NOMO-1 treated with dmso at 0.1 percent for 144 hours (cell line): ENCODE measurements at regions not wholly inside any gene's neighbourhood (a gene's known extent, or its start where the extent isn't known, plus 50 kb on each side); places are given as distances from the start of the nearest gene placed in this dataset.

Experiments used
- DNase-seq: peaks from one replicate; lab custom pipeline; 2025; ENCODE audit not compliant: unreplicated experiment; lab: John Stamatoyannopoulos, UW

DNA sequence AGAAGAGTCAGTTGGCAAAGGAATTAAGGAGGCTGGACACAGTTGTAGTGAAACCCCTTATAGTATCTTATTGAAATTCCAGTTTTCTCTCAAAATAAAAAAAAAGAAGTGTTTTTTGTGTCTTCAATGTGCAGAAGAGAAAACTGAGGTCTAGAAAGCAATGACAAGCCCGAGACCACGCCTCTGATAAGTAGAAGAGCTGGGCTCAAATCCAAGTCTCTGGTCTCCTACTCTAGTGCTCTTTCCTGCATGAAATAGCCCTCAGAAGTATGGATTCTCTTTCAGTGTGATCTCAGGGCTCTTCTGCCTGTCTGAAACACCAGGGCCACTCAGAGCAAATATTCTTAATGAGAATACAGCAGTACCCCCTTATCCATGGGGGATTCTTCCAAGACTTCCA is 200.9 kb downstream of the KIF18A start:
- no peak for DNase-seq

DNA sequence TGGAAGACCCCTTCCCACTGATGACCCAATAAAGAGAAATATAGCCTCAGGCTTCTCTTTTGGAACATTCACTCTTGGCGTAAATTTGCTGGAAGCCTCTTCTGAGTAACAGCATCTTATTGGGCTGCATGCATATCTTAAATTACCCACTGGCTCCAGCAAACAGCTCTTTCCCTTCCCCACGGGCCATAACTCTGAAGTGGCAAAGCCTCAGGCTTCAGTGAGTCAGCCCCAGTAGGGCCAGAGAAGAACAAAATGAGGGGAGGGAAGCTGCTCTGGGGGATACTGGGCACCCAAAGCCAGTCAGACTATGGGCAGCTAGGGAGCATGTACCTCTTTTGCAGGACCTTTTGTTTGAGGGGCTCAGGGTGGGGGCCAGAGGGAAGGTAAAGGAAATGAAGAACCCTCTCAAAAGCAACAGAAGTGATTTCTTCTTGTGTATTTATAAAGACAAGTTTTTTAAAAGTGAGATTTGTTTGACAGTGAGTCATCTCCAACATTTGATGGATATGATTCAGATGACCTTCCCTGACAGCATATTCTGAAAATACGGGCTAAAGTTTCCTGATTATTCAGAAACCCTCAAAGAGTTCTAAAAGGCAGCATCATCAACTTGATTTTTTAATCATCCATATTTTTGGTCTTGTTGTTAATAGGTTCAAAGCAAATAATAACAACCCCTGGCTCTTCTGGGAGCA is 203.4 kb downstream of the KIF18A start:
- DNase-seq = no peak

DNA sequence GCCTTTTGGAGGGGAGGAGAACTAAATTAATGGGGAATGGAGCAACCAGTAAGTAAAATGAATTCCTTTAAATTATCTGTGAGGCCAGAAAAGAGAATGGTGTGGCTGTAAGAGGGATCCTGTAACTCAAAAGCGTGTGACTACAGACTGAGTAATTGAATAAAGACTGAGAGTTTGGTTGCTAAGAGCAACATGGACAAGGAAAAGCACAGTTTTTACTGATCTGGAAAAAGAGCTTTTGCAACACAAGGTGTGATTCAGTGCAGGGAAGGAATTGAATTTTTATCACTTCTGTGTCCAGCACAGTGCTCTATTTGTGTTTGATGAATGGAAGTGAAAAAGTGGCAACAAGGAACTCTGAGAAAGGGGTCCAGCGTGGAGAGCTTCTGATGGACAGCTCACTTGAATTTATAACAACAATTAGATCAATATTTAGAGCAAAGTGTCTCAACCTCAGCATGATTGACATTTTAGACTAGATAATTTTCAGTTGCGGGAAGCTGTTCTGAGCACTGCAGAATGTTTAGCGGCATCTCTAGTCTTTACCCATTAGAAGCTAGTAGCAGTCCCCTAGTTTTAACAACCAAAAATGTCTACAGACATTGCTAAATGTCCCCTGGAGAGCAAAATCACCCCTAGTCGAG is 202.8 kb upstream of the BDNF start:
- no peak for DNase-seq

DNA sequence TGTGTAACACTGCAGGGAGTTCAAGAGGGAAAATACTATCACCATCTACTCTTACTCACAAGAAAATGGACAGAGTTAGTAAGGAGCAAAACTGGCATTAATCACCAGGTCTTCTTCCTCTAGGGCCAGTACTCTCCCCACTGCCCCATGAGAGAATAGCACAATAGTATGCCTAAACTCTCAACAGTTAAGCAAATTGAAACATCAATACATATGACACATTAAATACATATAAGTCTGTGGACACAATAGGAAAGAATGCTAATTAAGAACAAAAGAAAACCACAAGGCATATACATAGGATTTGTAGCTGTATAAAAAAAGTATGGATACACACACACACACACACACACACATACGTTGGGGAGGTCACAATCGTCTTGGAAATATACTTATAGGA is 197.9 kb upstream of the BDNF start:
- no peak for DNase-seq

DNA sequence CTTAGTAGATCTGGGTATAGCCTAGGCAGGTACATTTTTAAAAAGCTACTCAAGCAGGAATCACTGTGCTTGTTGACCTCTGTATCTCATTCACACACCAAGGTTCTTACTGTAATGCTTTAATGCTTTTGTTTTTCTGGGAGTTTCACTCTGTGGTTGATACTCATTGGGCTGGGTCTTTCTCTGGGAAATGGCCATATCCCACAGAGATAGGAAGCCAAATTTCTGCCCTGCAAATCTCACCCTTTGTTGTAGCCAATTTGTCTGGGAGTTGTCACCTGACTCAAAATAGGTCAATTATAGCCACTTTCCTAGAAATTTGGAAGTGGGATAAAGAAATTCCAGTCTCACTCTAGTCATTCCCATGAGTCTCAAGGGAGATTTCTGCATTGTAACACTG is 195.8 kb upstream of the BDNF start:
- no peak for DNase-seq

- peak; percentile 79 for DNase-seq
Observed at GRCh38 chr11:27894552-27894951, 194.3 kb upstream of the BDNF start.

- no peak for DNase-seq
Observed at GRCh38 chr11:27886857-27887256, 186.6 kb upstream of the BDNF start.

- DNase-seq = peak; percentile 4
Observed at GRCh38 chr11:27882066-27882697, 181.9 kb upstream of the BDNF start.

- no peak for DNase-seq
Observed at GRCh38 chr11:27875831-27876775, 175.8 kb upstream of the BDNF start.

DNA sequence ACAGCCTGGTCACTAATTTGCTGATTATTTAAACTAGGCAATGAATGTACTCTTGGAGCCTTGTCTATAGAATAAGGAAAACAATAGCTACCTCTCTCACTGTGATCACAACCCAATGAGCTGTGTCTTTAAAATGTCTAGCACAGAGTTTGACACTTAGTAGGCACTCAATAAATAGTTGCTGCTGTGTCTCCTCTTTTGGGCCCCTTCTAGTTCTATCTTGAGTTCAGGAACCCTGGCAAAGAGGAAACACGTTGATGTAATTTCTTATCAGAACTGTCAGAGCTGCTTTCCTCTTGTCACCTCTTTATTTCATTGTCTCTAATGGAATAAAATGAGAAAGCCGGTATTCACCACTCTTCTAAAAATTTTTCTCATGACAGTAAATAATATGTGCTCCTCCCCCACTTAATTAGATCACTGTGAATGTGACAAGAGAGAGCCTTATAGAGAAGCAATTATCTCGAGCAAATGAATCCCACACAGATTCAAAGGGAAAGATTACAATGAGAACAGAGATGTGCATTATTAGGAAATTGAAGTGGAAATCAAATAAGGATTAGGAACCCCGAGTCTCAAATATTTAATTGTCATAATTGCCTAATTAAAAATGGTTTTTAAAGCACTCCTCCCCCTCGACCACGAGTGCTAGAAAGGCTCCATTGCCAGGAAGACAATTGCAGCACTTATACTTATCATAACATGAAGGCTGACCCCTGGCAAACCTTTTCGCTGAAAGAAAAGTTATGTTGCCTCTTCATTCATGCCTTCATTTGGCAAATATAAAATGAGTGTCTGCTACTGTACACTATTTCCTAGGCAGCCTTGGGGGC is 175.0 kb upstream of the BDNF start:
- DNase-seq = no peak

GRCh38 chr11:27873664-27874063 is 173.4 kb upstream of the BDNF start:
- no peak for DNase-seq

DNA sequence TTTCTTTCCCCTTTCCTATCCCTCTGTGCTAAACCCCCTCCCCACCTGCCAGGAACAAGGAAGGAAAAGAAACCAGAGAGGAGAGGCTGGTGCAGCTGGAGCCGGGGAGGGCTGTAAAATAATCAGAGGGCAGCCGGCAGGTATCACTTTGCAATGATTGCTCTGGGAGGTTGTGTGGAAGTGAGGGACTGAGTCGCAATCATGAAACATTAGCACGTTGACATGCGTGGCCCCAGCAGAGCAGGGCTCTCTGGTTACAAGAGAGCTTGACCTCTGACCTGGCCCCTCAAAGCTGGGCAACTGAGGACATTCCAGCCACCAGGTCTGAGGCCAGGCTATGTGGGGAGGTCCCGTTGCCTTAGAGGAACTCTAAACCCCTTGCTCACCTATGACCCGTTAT is 170.8 kb upstream of the BDNF start:
- DNase-seq = no peak

- DNase-seq = no peak
Observed at GRCh38 chr11:27869701-27870100, 169.4 kb upstream of the BDNF start.

DNA sequence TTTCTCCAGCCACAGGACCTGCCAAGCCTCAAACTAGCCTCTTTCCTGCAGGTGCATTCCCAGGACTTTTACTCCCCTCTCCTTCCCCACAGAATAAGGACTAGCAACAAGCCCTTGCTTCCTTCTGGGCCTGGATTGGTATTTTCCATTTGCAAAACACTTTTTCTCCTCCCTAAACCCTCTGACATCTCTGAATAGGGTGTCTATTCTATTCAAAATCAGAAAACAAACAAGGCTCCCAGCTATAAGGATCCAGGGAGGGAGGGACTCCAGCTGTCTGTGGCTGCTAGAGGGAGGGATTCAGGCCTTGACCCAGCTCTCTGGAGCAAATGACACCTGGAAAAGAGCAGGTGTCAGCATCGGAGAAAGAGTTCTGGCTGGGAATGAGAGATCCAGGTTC is 168.5 kb upstream of the BDNF start:
- DNase-seq = no peak

DNA sequence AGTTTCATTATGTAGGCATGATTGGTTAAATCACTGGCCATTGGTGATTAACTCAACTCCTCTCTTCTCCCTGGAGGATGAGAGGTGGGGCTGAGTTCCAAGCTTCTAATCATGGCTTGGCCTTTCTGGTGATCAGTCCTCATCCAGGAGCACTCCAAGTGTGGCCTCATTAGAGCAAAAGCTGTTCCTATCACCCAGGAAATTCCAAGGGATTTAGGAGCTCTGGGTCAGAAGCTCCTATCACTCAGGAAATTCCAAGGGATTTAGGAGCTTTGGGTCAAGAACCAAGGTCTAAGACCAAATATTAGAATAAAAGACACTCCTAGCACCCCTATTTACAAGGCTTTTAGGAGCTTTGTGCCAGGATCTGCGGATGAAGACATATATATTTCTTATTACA is 168.0 kb upstream of the BDNF start:
- no peak for DNase-seq

GRCh38 chr11:27865105-27865504 is 164.8 kb upstream of the BDNF start:
- no peak for DNase-seq

GRCh38 chr11:27864611-27865010 is 164.4 kb upstream of the BDNF start:
- no peak for DNase-seq

GRCh38 chr11:27864091-27864491 is 163.8 kb upstream of the BDNF start:
- no peak for DNase-seq

DNA sequence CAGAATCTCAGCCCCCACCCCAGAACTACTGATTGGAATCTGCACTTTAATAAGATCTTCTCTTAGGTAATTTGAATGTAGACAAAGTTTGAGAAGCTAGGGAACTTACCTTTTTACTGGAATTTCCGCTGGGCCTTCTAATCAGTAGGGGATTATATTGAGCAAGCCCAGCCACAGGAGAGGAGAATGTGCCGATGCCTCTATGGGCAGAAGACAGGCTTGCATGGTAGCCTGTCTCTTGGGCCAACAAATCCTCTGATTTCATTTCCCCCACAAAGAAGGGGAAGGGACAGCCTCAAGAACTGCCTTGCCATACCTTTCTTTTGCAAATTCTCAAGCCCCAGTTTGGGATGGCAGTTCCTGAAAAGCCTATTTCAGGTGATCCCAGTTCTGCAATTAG is 163.4 kb upstream of the BDNF start:
- DNase-seq = no peak

DNA sequence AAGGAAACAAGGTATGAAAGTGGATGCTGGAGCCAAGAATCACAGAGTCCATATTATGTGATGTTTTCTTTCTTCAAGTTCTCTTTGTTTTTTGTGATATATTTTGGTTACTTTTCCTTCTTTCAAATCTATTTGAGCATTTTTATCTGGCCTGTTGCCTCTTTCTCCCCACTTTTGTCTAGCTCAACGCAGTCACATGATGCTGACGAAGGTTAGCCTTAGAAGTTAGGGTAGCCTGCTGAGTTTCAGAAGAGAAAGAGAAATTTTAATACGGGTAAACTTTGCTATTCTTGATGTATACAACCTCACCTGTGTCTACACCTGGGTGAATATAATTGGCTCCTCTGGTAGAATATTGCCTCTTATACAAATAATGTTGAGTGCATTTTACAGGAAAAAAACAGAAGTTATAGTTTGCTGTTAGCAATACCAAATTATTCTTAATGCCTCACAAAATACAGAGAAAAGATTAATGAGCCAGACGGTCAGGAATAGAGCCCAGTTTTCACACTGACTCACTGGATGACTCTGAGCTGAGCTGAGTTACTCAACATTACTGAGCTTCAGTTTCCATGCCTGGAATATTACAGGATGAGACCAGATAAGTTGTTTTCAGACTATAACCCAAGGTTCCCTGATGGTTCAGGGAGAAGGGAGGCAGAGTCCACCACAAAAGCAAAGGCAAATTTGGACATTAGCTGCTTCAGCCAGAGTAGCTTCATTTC is 161.6 kb upstream of the BDNF start:
- no peak for DNase-seq
